ENCODE measurements at regions not wholly inside any gene's neighbourhood (a gene's known extent, or its start where the extent isn't known, plus 50 kb on each side); places are given as distances from the start of the nearest gene placed in this dataset.

GRCh38 chrX:131671735-131672134 lies 127.9 kb downstream of the OR13H1 start:
- TF ChIP-seq CTCF (conservative IDR thresholded peaks at IDR 0.05; ENCODE audit: low read length) (no peak), EZH2phosphoT487 (IDR thresholded peaks at IDR 0.05; ENCODE audit: borderline replicate concordance) (no peak)

All from Loucy (cell line).